HCT116 (cell line): ENCODE measurements at regions not wholly inside any gene's neighbourhood (a gene's known extent, or its start where the extent isn't known, plus 50 kb on each side); places are given as distances from the start of the nearest gene placed in this dataset.

Source experiments
- ELF1 ChIP-seq: IDR thresholded peaks from 2 replicates; pipeline ENCODE4 v1.6.1; 2012; ENCODE audit warnings: low read depth, borderline replicate concordance
- EZH2 ChIP-seq: fragments of 200-600 bp; sonication (generic); IDR thresholded peaks from 2 replicates; pipeline ENCODE4 v1.6.1; 2017; ENCODE audit warnings: antibody characterized with exemption, mixed run types
- EZH2phosphoT487 ChIP-seq: fragments of 200-600 bp; IDR thresholded peaks from 2 replicates; pipeline ENCODE4 v1.6.1; 2018; ENCODE audit warnings: antibody characterized with exemption, borderline replicate concordance
- JUND ChIP-seq: IDR thresholded peaks from 2 replicates; pipeline ENCODE4 v1.6.1; 2012
- POLR2A ChIP-seq: IDR thresholded peaks from 2 replicates; pipeline ENCODE4 v1.7.0; 2011; ENCODE audit warnings: borderline replicate concordance; ENCODE audit not compliant: insufficient read depth, insufficient read length; ENCODE audit errors: extremely low read depth
- RAD21 ChIP-seq: IDR thresholded peaks from 2 replicates; pipeline ENCODE4 v1.6.1; 2012; ENCODE audit warnings: low read depth, mild to moderate bottlenecking
- SP1 ChIP-seq: IDR thresholded peaks from 2 replicates; pipeline ENCODE4 v1.6.1; 2012; ENCODE audit warnings: low read depth
- SRF ChIP-seq: IDR thresholded peaks from 2 replicates; pipeline ENCODE4 v1.6.1; 2012; ENCODE audit warnings: low read depth
- YY1 ChIP-seq: IDR thresholded peaks from 2 replicates; pipeline ENCODE4 v1.6.1; 2011; ENCODE audit warnings: low read length, low read depth, moderate library complexity, mild to moderate bottlenecking; ENCODE audit not compliant: insufficient replicate concordance; ENCODE audit errors: extremely low read depth
- TF ChIP-seq, protein P1 (sequence below), 3 experiments: fragments of 200-600 bp in 1 of 3; sonication (generic) in 1 of 3; IDR thresholded peaks in 2 of 3; conservative IDR thresholded peaks in 1 of 3; 2 replicates each; pipeline ENCODE4 v1.5.1; 2012 to 2017; ENCODE audit warnings: low read depth in 2 of 3, low read length in 2 of 3, antibody characterized with exemption in 1 of 3, borderline replicate concordance in 1 of 3, control low read depth in 1 of 3, mild to moderate bottlenecking in 1 of 3, mixed read lengths in 1 of 3, mixed run types in 1 of 3, moderate library complexity in 1 of 3; ENCODE audit not compliant: insufficient read depth in 1 of 3
- TF ChIP-seq, protein P2 (sequence below): IDR thresholded peaks from 2 replicates; pipeline ENCODE4 v1.6.1; 2012
- TF ChIP-seq, protein P3 (sequence below): IDR thresholded peaks from 2 replicates; pipeline ENCODE4 v1.6.1; 2012; ENCODE audit warnings: low read depth

DNA sequence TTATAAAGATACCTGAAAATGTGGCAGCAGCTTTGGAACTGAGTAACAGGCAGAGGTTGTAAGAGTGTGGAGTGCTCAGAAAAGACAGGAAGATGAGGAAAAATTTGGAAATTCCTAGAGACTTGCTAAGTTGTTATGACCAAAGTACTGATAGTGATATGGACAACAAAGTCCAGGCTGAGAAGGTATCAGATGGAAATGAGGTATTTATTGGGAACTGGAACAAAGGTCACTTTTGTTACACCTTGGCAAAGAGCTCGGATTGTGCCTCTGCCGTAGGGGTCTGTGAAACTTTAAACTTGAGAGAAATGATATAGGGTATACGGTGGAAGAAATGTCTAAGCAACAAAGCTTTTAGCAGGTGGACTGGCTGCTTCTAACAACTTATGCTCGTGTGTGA lies 419.9 kb downstream of the PCDH17 start:
- TF ChIP-seq SRF (no peak), POLR2A (no peak), SP1 (no peak), EZH2phosphoT487 (no peak), YY1 (no peak), EZH2 (no peak), JUND (no peak), ELF1 (no peak), RAD21 (no peak)
- TF ChIP-seq, protein P1, sequence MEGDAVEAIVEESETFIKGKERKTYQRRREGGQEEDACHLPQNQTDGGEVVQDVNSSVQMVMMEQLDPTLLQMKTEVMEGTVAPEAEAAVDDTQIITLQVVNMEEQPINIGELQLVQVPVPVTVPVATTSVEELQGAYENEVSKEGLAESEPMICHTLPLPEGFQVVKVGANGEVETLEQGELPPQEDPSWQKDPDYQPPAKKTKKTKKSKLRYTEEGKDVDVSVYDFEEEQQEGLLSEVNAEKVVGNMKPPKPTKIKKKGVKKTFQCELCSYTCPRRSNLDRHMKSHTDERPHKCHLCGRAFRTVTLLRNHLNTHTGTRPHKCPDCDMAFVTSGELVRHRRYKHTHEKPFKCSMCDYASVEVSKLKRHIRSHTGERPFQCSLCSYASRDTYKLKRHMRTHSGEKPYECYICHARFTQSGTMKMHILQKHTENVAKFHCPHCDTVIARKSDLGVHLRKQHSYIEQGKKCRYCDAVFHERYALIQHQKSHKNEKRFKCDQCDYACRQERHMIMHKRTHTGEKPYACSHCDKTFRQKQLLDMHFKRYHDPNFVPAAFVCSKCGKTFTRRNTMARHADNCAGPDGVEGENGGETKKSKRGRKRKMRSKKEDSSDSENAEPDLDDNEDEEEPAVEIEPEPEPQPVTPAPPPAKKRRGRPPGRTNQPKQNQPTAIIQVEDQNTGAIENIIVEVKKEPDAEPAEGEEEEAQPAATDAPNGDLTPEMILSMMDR (IDR thresholded peaks at IDR 0.05 in 2 of 3, conservative IDR thresholded peaks at IDR 0.05 in 1 of 3; ENCODE audit: borderline replicate concordance in 1 of 3, insufficient read depth in 1 of 3, low read depth in 2 of 3, low read length in 2 of 3), result no peak
- TF ChIP-seq, protein P2, sequence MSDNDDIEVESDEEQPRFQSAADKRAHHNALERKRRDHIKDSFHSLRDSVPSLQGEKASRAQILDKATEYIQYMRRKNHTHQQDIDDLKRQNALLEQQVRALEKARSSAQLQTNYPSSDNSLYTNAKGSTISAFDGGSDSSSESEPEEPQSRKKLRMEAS, result no peak
- TF ChIP-seq, protein P3, sequence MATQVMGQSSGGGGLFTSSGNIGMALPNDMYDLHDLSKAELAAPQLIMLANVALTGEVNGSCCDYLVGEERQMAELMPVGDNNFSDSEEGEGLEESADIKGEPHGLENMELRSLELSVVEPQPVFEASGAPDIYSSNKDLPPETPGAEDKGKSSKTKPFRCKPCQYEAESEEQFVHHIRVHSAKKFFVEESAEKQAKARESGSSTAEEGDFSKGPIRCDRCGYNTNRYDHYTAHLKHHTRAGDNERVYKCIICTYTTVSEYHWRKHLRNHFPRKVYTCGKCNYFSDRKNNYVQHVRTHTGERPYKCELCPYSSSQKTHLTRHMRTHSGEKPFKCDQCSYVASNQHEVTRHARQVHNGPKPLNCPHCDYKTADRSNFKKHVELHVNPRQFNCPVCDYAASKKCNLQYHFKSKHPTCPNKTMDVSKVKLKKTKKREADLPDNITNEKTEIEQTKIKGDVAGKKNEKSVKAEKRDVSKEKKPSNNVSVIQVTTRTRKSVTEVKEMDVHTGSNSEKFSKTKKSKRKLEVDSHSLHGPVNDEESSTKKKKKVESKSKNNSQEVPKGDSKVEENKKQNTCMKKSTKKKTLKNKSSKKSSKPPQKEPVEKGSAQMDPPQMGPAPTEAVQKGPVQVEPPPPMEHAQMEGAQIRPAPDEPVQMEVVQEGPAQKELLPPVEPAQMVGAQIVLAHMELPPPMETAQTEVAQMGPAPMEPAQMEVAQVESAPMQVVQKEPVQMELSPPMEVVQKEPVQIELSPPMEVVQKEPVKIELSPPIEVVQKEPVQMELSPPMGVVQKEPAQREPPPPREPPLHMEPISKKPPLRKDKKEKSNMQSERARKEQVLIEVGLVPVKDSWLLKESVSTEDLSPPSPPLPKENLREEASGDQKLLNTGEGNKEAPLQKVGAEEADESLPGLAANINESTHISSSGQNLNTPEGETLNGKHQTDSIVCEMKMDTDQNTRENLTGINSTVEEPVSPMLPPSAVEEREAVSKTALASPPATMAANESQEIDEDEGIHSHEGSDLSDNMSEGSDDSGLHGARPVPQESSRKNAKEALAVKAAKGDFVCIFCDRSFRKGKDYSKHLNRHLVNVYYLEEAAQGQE, result no peak
